ENCODE measurements at regions not wholly inside any gene's neighbourhood (a gene's known extent, or its start where the extent isn't known, plus 50 kb on each side); places are given as distances from the start of the nearest gene placed in this dataset.

GRCh38 chr5:3299441-3299840 lies 296.2 kb upstream of the IRX1 start:
- in situ Hi-C loops (cut with HindIII; ENCODE audit: low sequenced_read_pairs): no loop called here

GRCh38 chr5:3297853-3298252 lies 297.8 kb upstream of the IRX1 start:
- in situ Hi-C loops (cut with HindIII; ENCODE audit: low sequenced_read_pairs): no loop called here

DNA sequence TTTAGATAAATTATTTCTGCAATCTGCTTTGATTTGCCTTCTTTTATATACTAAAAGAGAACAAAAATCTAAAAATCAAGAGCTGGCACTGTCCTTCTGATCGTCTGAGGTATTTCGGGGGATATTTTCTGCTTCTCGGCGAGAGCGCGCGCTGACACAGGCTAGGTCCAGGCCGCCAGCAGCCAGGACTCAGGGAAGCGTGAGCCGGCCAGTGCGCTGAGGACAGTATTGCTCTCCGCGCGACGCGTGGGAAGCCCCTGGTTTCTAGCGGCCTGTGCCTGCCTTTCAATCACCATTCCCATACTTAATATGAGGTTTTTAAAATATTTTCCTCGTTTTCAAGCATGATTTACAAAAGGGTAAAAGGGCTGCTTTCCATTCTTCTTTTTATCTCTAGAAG lies 307.3 kb upstream of the IRX1 start:
- in situ Hi-C loops (cut with HindIII; ENCODE audit: low sequenced_read_pairs): no loop called here

DNA sequence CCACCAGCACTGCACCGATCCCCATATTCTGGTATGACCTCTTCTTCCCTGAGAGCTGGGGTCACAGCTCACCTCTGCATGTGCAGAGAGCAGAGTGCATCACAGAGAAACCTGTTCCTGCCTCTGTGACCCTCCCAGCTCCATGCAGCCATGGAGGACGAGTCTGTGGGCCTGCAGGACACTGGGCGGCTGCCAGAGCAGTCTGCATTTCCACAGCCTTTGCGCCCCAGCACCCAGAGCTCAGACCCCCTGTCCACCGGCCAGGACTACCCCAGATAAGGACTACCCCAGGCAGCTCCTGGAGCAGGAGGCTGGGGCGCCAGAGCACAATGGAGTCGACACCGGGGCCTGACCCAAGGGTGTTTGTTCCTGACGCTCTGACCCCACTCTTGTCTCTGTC lies 308.1 kb upstream of the IRX1 start:
- in situ Hi-C loops (cut with HindIII; ENCODE audit: low sequenced_read_pairs): no loop called here

DNA sequence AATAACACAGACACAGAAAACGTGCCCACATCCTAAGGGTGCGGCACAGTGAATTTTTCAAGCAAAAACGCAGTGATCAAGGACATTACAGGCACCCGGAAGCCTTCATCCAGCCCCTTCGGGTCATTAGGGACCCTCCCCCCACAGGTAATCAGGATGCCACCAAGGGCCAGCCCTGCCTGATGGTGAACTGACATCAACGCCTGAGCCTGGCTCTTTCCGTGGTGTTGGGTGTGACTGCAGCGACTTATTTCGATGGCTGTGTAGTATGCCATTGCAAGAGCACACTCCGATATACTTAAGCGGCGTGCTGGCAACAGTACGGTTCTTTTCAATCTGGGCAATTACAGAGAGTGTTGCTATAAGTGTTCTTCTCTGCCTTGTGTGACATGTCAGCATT lies 310.0 kb upstream of the IRX1 start:
- in situ Hi-C loops (cut with HindIII; ENCODE audit: low sequenced_read_pairs): no loop called here

GRCh38 chr5:3284506-3284905 lies 311.1 kb upstream of the IRX1 start:
- in situ Hi-C loops (cut with HindIII; ENCODE audit: low sequenced_read_pairs): no loop called here

GRCh38 chr5:3282841-3283240 lies 312.8 kb upstream of the IRX1 start:
- in situ Hi-C loops (cut with HindIII; ENCODE audit: low sequenced_read_pairs): no loop called here

GRCh38 chr5:3281366-3281765 lies 314.3 kb upstream of the IRX1 start:
- in situ Hi-C loops (cut with HindIII; ENCODE audit: low sequenced_read_pairs): no loop called here

DNA sequence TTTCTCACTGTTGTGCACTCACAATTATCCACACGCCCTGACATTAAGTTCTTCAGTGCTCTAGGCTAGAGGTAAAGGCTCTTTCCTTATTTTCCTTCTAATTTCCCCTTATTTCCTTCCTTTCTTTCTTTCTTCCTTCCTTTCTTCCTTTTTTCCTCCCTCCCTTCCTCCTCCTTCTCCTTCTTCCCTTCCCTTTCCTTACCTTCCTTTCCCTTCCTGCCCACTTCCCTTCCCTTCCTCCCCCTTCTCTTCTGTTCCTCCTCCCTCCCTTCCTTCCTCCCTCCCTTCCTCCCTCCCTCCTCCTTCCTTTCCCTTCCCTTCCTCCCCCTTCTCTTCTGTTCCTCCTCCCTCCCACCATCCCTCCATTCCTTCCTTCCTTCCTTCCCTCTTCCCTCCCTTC lies 317.0 kb upstream of the IRX1 start:
- in situ Hi-C loops (cut with HindIII; ENCODE audit: low sequenced_read_pairs): no loop called here

DNA sequence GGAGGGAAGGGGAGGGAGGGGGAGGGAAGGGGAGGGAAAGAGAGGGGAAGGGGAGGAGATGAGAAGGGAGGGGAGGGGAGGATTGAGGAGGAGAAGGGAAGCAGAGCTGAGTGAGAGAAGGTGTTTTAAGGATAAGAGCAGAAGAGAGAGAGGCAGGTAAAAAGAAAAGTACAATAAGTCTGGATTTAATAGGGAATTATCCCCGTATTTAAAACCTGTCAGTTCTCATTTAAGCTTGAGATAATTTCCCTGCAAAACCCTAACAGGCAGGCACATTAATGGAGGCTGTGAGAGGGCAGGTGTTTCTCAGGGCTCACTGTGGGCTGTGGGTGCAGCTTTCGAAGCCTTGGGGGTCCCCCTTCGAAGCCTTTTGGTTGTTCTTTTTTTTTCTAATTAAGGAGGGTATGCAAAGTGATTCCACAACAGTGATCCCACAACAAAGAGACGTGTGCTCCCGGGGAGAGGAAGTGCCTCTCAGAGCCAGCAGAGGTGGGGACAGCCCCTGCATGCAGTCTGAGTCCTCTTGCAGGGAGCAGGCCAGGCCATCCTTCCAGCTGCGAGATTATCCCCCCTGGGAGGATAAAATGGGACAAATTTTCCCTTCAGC lies 317.9 kb upstream of the IRX1 start:
- in situ Hi-C loops (cut with HindIII; ENCODE audit: low sequenced_read_pairs): no loop called here

GRCh38 chr5:3276896-3277295 lies 318.7 kb upstream of the IRX1 start:
- in situ Hi-C loops (cut with HindIII; ENCODE audit: low sequenced_read_pairs): no loop called here

DNA sequence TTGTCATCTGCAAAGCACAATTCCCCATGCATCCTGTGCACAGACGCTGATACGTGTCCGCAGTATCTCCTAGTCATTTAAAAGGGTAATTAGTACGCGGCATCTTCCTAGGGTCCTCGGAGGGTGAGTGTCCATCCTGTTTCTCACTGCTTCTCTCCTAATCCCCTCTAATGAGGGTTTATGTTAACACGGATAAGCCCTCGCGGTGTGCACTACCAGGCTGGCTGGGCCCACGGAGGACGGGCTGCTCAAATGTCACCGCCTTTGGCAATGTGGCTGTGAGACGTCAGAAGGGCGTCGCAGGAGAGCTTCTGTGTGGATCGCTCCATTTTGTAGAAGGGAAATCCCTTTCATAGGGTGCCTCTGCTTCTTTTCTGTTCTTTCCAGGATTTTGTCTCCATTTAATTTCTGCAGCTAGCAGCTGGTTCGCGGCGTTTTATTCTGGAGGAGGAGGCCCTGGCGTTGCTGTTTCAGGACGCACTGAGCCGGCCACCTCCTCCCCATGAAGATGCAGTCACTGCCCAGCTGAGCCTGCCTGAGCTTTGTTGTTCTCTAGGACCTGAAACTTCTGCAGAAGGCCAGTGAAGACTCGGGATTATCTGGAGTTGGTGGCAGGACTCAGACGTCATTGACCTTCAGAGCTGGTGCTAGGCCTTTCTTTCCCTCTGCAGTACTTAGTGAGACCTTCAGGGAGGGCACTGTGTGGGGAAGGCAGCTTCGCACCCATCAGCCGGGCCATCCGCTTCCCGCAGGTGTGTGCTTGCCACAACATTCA lies 326.1 kb upstream of the IRX1 start:
- in situ Hi-C loops (cut with HindIII; ENCODE audit: low sequenced_read_pairs): no loop called here

DNA sequence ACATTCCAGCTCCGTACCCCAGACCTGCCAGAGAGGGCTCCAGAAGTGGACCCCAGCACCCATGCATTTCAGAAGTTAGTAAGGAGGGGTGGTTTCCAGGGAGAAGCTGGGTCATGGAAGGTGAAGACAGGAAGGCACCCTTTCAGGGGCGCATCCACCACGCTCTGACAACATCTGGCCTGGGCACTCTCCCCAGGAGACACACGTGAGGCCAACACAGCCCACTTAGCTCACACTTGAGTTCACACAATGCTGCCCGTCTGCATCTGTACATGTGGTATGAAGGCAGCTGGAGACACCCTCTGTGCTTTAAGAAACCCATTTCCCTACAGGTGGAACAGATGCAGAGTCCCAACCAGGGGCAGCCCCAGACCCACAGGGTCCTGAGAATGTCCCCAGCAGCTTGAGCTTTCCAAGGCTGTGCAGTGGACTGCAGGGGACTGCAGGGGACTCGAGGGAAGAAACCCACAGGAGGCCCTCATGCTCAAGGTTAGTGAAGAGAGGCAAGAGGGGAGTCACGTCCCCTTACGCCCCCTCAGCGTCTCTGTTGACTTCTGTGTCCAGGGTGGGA lies 326.8 kb upstream of the IRX1 start:
- in situ Hi-C loops (cut with HindIII; ENCODE audit: low sequenced_read_pairs): no loop called here

GRCh38 chr5:3266861-3267260 lies 328.8 kb upstream of the IRX1 start:
- in situ Hi-C loops (cut with HindIII; ENCODE audit: low sequenced_read_pairs): no loop called here

DNA sequence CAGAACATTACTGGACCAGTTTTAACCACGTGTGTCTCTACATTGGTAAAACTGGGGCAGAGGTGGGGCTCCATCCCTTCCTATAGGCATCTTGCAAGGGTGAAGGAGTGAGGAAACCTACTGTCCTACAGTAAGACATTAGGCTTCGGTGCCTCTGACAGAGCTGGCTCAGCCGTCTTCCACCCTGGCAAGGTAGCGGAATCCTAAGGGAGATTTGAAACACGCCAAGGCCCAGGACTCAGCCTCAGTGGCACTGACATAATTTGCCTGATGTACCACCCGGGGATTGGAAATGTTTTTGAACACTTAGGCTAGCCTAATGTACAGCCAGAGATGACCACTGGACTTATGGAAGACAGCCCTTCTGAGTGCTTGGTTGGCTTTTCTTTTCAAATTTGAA lies 329.7 kb upstream of the IRX1 start:
- in situ Hi-C loops (cut with HindIII; ENCODE audit: low sequenced_read_pairs): no loop called here

GRCh38 chr5:3265131-3265885 lies 330.3 kb upstream of the IRX1 start:
- in situ Hi-C loops (cut with HindIII; ENCODE audit: low sequenced_read_pairs): no loop called here

DNA sequence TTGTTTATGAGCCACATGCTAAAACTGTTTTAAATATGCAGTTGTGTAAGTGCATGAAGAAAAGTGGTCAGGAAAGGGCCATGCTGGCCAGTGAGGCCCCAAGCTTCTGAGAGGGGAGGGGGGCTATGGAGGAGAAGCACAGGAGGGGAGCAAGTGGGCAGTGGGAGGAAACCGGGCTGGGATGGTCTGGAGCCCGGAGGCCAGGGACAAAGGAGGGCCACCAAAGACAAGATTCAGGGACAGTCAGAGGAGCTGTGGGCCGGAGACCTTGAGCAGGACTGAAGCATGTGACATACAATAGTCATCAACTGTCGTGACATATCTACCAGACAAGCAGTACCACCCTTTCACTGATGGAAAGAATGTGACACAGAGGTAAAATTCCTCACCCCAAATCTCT lies 333.2 kb upstream of the IRX1 start:
- in situ Hi-C loops (cut with HindIII; ENCODE audit: low sequenced_read_pairs): no loop called here

- in situ Hi-C loops (cut with HindIII; ENCODE audit: low sequenced_read_pairs): no loop called here
Measured at GRCh38 chr5:3261081-3261480, 334.6 kb upstream of the IRX1 start.

DNA sequence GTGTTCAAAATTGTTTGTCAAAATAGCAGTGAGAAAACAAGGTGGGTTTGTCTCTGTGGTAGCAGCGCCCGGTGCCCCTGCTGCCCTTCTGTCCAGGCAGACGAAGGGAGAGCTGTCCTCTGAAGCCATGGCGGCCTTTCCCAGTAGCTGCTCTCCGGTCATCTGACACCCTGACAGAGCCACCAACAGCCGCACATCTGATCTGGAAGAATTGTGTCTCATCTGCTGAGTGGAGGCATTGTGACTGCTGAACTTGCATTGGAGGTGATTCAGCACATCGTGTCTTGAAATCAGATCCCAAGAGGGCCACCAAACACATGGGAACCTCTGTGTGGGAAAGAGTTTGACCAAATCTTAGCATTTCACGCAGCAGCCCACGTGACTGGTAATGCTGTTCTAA lies 337.6 kb upstream of the IRX1 start:
- in situ Hi-C loops (cut with HindIII; ENCODE audit: low sequenced_read_pairs): no loop called here

DNA sequence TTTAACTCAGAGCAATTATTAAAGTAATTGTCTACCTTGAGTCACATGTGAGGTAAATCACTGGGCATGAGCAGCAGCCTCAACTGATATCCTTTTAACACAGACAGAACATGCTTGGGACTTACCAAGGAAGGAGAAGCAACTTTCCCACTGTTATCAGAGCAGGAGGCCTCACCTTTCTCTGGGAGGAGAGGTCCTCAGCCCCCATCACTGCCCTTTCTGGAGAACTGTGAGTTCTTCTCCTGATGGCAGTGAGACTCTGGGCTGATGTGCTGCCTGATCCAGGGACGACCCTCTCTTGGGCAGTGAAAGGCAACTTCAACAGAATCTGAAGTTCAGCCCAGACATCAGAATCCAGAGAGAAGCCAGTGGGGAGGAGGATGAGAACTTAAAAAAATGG lies 343.4 kb upstream of the IRX1 start:
- in situ Hi-C loops (cut with HindIII; ENCODE audit: low sequenced_read_pairs): no loop called here

- in situ Hi-C loops (cut with HindIII; ENCODE audit: low sequenced_read_pairs): no loop called here
Measured at GRCh38 chr5:3251784-3252183, 343.8 kb upstream of the IRX1 start.

- in situ Hi-C loops (cut with HindIII; ENCODE audit: low sequenced_read_pairs): no loop called here
Measured at GRCh38 chr5:3249401-3249800, 346.2 kb upstream of the IRX1 start.
